ENCODE measurements at regions not wholly inside any gene's neighbourhood (a gene's known extent, or its start where the extent isn't known, plus 50 kb on each side); places are given as distances from the start of the nearest gene placed in this dataset.

DNA sequence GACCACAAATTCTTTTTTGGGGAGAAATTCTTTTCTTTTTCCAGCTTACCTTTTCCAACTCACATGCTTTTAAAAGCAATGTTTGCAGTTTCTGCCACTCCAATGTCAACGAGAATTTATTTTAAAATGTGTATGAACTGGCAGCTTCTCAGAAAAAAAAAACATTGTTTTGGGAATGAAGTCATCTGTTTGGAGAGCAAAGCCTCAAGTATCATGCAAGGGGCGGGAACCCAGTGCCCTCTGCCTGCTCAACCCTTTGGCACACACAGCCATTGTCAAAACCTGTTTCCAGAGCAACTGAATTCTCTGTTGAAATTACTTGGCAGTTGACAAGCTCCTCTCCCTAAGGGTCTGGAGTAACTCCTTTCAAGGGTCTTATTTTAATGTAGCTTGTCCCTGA, 128.5 kb downstream of the QPCT start:
- no peak for DNase-seq

DNA sequence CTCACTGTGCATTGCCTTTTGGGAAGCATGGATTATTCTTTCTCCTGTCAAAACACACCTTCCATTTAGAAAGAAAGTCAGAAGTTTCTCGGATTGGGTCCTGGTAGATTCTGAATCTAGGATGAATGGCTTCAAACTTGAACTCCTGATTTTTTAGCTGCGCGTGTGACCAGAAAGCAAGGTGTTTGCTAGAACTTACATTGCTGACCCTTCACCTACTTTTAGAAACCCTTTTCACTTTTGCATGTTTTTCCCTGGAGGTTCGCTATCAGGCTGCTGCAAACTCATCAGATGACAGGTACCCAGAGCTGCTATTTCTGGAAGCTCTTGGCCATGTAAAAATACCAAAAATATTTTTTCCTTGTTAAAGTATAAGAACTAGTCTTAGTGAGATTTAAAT, 132.0 kb downstream of the QPCT start:
- DNase-seq: no peak

DNA sequence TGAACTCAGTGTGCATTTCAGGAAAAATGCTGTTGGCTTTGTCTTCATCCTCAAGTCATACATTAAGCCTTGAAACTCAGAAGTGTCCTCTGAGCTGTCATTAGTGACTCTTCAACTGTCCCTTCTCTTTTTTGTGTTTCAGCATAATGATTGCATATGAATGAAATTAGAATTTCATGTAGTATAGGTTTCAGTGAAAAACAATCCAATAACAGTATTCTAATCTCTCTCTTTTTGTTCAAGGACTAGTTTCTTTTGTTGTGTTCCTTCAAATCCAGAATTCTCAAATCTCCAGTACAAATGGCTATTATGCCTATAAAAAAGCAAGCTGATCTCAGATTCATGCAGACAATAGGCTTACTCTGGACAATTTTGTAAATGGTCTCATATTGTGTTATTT, 133.5 kb downstream of the QPCT start:
- DNase-seq: no peak

- no peak for DNase-seq
Measured at GRCh38 chr2:37481244-37481643, 136.8 kb downstream of the QPCT start.

- DNase-seq: no peak
Measured at GRCh38 chr2:37489041-37489456, 144.6 kb downstream of the QPCT start.

GRCh38 chr2:37489536-37489935, 145.1 kb downstream of the QPCT start:
- no peak for DNase-seq

DNA sequence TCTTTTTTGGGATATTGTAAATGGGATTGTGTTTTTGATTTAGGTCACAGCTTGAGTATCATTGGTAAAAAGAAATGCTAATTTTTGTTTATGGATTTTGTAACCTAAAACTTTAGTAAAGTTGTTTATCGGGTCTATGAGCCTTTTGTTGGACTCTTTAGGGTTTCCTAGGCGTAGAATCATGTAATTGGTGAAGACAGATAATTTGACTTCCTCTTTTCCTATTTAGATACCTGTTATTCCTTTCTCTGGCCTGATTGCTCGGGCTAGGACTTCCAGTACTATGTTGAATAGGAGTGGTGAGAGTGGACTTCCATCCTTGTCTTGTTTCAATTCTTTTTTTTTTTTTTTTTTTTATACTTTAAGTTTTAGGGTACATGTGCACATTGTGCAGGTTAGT, 149.0 kb downstream of the QPCT start:
- no peak for DNase-seq

- DNase-seq: no peak
Measured at GRCh38 chr2:37499113-37499512, 154.7 kb downstream of the QPCT start.

DNA sequence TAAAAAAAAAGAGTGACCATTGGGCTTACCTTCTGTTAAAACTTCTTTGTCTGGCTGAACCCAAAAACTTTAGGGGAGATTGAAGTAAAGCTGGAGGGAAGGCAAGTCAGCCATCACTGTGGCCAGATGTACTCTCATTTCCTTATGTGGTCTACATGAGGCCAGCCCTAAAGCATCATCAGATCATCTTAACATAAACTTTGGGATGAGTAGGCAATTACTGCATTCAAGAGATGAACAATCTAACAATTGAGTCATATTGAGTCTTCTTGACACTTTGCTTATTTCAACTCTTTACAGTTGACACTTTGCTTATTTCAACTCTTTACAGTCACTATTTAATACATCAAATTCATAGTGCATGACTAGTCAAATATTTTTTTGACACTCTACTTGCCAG, 155.6 kb downstream of the QPCT start:
- DNase-seq: no peak

- DNase-seq: no peak
Measured at GRCh38 chr2:37501113-37501512, 156.7 kb downstream of the QPCT start.

GRCh38 chr2:37506407-37507050, 162.1 kb downstream of the QPCT start:
- no peak for DNase-seq

- DNase-seq: no peak
Measured at GRCh38 chr2:37507051-37507410, 162.6 kb downstream of the QPCT start.

- DNase-seq: no peak
Measured at GRCh38 chr2:37507703-37508102, 163.3 kb downstream of the QPCT start.

DNA sequence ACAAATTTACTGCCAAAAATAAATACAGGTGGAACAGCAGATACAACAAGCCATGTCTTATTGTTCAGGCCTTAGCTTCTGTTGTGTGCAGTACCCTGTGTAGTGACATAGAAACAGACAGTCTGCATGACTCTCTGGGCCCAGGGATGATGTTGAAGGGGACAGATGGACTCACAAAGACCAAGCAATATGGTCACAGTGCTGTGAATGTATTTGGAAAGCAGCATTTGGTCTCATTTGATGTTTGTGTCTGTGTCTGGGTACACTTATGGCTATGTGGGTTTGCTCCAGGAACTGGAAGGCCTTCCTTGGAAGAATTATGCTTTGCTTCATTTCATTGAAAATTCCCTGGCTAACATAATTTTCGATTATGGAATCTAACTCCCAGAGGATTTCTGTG, 158.5 kb downstream of the CDC42EP3 start:
- DNase-seq: no peak

DNA sequence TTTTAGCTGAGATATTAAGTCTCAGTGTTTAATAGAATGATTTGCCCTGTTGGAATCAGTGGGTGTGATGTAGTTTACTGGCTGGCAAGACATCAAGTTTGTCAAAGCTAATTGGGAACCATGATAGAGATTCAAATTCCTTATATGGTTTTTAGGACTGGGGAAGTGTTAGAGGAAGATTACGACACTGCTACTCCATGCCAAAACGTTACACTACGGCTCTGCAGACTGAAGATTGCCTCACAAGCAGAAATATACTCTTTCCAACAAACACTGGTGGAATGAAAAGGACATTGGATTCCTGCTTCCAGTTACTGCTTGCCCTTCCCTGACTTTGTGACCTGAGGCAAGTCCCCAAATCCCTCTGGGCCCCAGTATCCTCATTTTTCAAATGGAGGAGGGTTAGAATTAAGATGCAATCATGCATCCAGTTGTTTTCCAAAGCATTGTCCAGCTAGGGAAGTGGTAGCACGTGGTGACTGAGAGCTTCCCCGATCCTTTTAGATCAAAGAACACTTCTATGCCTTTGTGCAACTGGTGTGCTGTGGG, 147.6 kb downstream of the CDC42EP3 start:
- no peak for DNase-seq

DNA sequence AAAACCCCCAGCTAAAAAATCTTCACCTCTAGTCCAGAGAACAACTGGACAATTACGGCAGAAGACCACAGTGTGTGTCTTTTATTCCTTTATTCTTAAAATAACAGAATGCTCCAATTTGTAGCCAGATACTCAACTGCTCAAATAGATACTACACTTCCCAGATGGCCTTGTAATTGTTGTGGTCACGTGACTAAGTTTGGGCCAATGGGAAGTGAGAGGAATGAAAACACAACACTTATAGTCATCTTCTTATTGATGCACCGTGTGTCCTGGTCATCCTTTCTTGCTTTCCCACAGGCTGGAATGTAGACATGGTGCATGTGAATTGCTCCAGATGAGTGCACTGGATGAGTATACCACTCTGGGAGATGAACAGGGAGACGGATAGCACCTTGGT, 145.1 kb downstream of the CDC42EP3 start:
- no peak for DNase-seq

- DNase-seq: no peak
Measured at GRCh38 chr2:37526856-37527255, 144.6 kb downstream of the CDC42EP3 start.

DNA sequence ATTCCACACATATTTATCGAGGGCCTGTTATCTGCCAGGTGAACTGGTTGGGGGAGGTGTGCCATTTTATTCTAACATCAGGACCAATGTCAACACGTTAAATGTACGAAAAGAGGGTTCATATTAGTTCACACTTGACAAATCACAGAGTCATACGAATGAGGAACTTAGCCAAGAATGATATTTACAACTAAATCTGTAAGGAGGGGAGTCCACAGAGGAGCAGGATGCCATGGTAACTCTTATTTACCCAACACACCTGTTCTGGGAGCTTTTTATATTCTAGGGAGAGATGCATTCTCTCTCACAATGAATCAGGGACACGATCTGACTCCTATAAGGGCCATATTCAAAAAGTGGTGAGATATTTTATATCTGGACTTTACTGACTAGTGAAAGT, 144.1 kb downstream of the CDC42EP3 start:
- no peak for DNase-seq

- no peak for DNase-seq
Measured at GRCh38 chr2:37529830-37530415, 141.5 kb downstream of the CDC42EP3 start.

GRCh38 chr2:37532503-37532902, 138.9 kb downstream of the CDC42EP3 start:
- no peak for DNase-seq

DNA sequence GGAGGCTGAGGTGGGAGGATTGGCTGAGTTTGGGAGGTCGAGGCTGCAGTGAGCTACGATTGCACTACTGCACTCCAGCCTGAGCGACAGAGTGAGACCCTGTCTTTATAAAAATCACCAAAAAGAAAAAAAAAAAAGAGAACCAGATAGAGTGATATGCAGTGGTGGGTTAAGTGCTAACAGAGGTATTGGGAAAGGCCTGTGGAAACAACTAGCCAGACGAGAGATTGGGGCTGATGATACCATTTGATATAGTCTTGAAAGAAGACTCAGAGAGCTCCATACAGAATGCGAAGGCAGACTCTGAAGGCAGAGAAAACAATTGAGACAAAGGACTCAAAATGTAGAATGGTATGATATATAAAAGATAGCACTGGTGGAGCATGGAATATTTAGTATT, 134.1 kb downstream of the CDC42EP3 start:
- DNase-seq: no peak

DNA sequence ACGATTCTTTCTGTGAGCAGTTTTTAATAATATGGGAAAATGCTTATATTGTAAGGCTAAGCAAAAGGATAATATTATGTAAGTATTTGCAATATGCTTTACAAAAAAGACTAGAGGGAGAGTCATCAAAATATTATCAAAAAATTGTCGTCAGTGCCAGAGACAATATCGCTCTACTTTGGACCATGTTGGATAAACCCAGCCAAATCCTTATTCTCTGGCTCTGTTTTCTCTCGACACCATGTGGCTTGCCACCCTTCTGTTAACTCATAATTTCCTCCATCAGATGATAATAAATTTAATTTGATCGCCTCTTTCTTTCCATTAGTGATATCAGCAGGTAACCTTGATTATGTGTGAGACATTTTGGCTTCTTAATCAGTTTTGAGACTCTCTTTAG, 129.9 kb downstream of the CDC42EP3 start:
- no peak for DNase-seq

GRCh38 chr2:37543999-37544557, 127.4 kb downstream of the CDC42EP3 start:
- no peak for DNase-seq

GRCh38 chr2:37544591-37545031, 126.8 kb downstream of the CDC42EP3 start:
- DNase-seq: no peak

DNA sequence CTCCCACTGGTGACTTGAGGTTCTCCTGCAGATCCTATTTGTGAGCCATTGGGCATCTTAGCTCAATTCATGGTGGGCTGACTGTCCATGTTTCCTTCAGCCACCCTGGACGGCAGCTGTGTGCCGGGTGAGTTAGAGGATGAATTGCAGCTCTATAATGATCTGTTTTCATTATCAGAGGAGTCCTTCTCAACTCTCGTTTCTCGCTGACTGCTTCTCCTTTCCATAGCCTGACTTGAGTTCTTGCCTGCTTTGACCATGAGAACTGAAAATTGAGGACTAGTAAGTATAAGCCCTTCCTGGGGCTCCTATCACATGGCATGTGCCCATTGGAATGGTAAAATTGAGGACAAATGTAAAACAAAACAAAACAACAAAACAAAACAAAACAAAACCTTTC, 121.8 kb downstream of the CDC42EP3 start:
- DNase-seq: no peak
